H1 (cell line): ENCODE measurements at regions not wholly inside any gene's neighbourhood (a gene's known extent, or its start where the extent isn't known, plus 50 kb on each side); places are given as distances from the start of the nearest gene placed in this dataset.

Source experiments
- CTCF ChIA-PET: fragments of 300-600 bp; sonication (Branson Sonifier 250); formaldehyde crosslinking; loops from one replicate; lab custom pipeline; 2021; ENCODE audit not compliant: partially characterized antibody; lab: Charles Lee
- POLR2A ChIA-PET: fragments of 300-600 bp; sonication (Branson Sonifier 250); formaldehyde crosslinking; loops from one replicate; lab custom pipeline; 2021; ENCODE audit warnings: inconsistent platforms; ENCODE audit not compliant: partially characterized antibody; lab: Charles Lee
- DNase-seq, 2 experiments: peaks; one replicate each; pipeline versions ENCODE4 v3.0.0 to v3.0.0-alpha.2; 2010 to 2022; ENCODE audit warnings: low spot score in 2 of 2, low read depth in 1 of 2, mixed read lengths in 1 of 2
- FAIRE-seq: peaks from 2 replicates; lab custom pipeline; 2011; peaks lifted over from hg19 to GRCh38; lab: Jason Lieb, UNC
- H2AFZ ChIP-seq: 2 replicates; pipeline ENCODE4 v1.8.1; 2012; ENCODE audit warnings: low read length, inconsistent platforms
- H2AK5ac ChIP-seq: 2 replicates; pipeline ENCODE4 v1.6.1; 2013; ENCODE audit warnings: low read depth, low read length
- H2BK120ac ChIP-seq: replicated peaks from 2 replicates; pipeline ENCODE3; 2013; ENCODE audit warnings: low read depth, low read length, inconsistent platforms
- H2BK12ac ChIP-seq: 2 replicates; pipeline ENCODE4 v1.6.1; 2013; ENCODE audit warnings: low read depth, low read length
- H2BK15ac ChIP-seq: 2 replicates; pipeline ENCODE4 v1.6.1; 2013; ENCODE audit warnings: low read length
- H2BK20ac ChIP-seq: 2 replicates; pipeline ENCODE4 v1.6.1; 2013; ENCODE audit warnings: low read length
- H2BK5ac ChIP-seq: 2 replicates; pipeline ENCODE4 v1.6.1; 2013; ENCODE audit warnings: low read depth, low read length
- H3K14ac ChIP-seq: 2 replicates; pipeline ENCODE4 v1.6.1; 2013; ENCODE audit warnings: inconsistent platforms; ENCODE audit not compliant: insufficient read length
- H3K18ac ChIP-seq: 2 replicates; pipeline ENCODE4 v1.6.1; 2013; ENCODE audit warnings: low read length; ENCODE audit errors: extremely low read depth
- H3K23ac ChIP-seq: 2 replicates; pipeline ENCODE4 v1.6.1; 2013; ENCODE audit warnings: inconsistent platforms; ENCODE audit not compliant: insufficient read length
- H3K23me2 ChIP-seq: 2 replicates; pipeline ENCODE4 v1.6.1; 2013; ENCODE audit warnings: low read depth, low read length
- H3K27ac ChIP-seq: 2 replicates; pipeline ENCODE4 v1.6.1; 2011; ENCODE audit warnings: low read depth, low read length, inconsistent platforms
- H3K27me3 ChIP-seq, 4 experiments: replicated peaks in 1 of 4; 1 replicate in 1 of 4; 2 replicates in 3 of 4; pipeline versions ENCODE4 v1.6.1 to v1.8.1; 2011 to 2013; ENCODE audit warnings: low read length in 3 of 4, mild to moderate bottlenecking in 3 of 4, inconsistent platforms in 2 of 4, mixed read lengths in 2 of 4, moderate library complexity in 1 of 4; ENCODE audit not compliant: control insufficient read depth in 3 of 4, insufficient read depth in 3 of 4; ENCODE audit errors: extremely low read depth in 1 of 4
- H3K36me3 ChIP-seq, 4 experiments: 2 replicates each; pipeline versions ENCODE4 v1.6.1 to v1.8.1; 2011 to 2013; ENCODE audit warnings: mild to moderate bottlenecking in 4 of 4, low read length in 3 of 4, moderate library complexity in 2 of 4, control low read depth in 1 of 4, inconsistent platforms in 1 of 4; ENCODE audit not compliant: insufficient read depth in 4 of 4, control insufficient read depth in 2 of 4
- H3K4ac ChIP-seq: replicated peaks from 2 replicates; pipeline ENCODE3; 2013; ENCODE audit warnings: low read length, low read depth, mixed read lengths, inconsistent platforms; ENCODE audit not compliant: insufficient read length
- H3K4me1 ChIP-seq, 4 experiments: replicated peaks in 1 of 4; 1 replicate in 1 of 4; 2 replicates in 3 of 4; pipeline versions ENCODE4 v1.6.1 to v1.8.1; 2011 to 2013; ENCODE audit warnings: low read length in 3 of 4, inconsistent platforms in 2 of 4, mixed read lengths in 1 of 4; ENCODE audit not compliant: insufficient read depth in 4 of 4, control insufficient read depth in 3 of 4
- H3K4me2 ChIP-seq, 2 experiments: 2 replicates each; pipeline versions ENCODE4 v1.6.1 to v1.8.1; 2011 to 2013; ENCODE audit warnings: low read depth in 2 of 2, low read length in 2 of 2, control low read depth in 1 of 2, inconsistent platforms in 1 of 2, mild to moderate bottlenecking in 1 of 2; ENCODE audit not compliant: insufficient read depth in 1 of 2
- H3K4me3 ChIP-seq, 4 experiments: fragments of 200-600, 300-600 bp in 1 of 4; sonication (generic), shearing (Covaris generic), sonication (Bioruptor Twin) in 1 of 4; 2 replicates each; pipeline versions ENCODE4 v1.5.1 to v1.8.1; 2011 to 2016; ENCODE audit warnings: low read length in 4 of 4, low read depth in 3 of 4, control low read depth in 2 of 4, inconsistent platforms in 2 of 4, mild to moderate bottlenecking in 2 of 4, mixed read lengths in 1 of 4, moderate library complexity in 1 of 4; ENCODE audit not compliant: insufficient read depth in 2 of 4; ENCODE audit errors: extremely low read depth in 1 of 4
- H3K56ac ChIP-seq: replicated peaks from 2 replicates; pipeline ENCODE3; 2013; ENCODE audit warnings: low read depth, mild to moderate bottlenecking, mixed read lengths, low read length, inconsistent platforms; ENCODE audit not compliant: insufficient read length
- H3K79me1 ChIP-seq: 2 replicates; pipeline ENCODE4 v1.6.1; 2013; ENCODE audit warnings: low read depth, low read length, control low read depth
- H3K79me2 ChIP-seq, 2 experiments: 2 replicates each; pipeline versions ENCODE4 v1.6.1 to v1.8.1; 2012 to 2013; ENCODE audit warnings: low read length in 2 of 2, mild to moderate bottlenecking in 2 of 2, inconsistent platforms in 1 of 2; ENCODE audit not compliant: insufficient read depth in 2 of 2, control insufficient read depth in 1 of 2
- H3K9ac ChIP-seq, 4 experiments: replicated peaks in 1 of 4; 1 replicate in 1 of 4; 2 replicates in 3 of 4; pipeline versions ENCODE4 v1.6.1 to v1.8.1; 2011 to 2013; ENCODE audit warnings: low read depth in 3 of 4, low read length in 3 of 4, control low read depth in 2 of 4, mild to moderate bottlenecking in 2 of 4, moderate library complexity in 2 of 4, inconsistent platforms in 1 of 4; ENCODE audit errors: extremely low read depth in 1 of 4
- H3K9me3 ChIP-seq, 2 experiments: 2 replicates each; pipeline versions ENCODE4 v1.6.1 to v1.8.1; 2012 to 2013; ENCODE audit warnings: mild to moderate bottlenecking in 2 of 2, moderate library complexity in 2 of 2, control low read depth in 1 of 2, inconsistent platforms in 1 of 2, low read depth in 1 of 2, low read length in 1 of 2, mixed read lengths in 1 of 2; ENCODE audit not compliant: insufficient read depth in 2 of 2
- H4K20me1 ChIP-seq, 2 experiments: replicated peaks in 1 of 2; 2 replicates each; pipeline versions ENCODE3 to v1.8.1; 2011 to 2013; ENCODE audit warnings: inconsistent platforms in 2 of 2, low read length in 2 of 2, mild to moderate bottlenecking in 1 of 2; ENCODE audit not compliant: insufficient read depth in 2 of 2, control insufficient read depth in 1 of 2
- H4K5ac ChIP-seq: 2 replicates; pipeline ENCODE4 v1.6.1; 2013; ENCODE audit warnings: low read length, low read depth, mixed read lengths, inconsistent platforms; ENCODE audit not compliant: insufficient read length
- H4K8ac ChIP-seq: 2 replicates; pipeline ENCODE4 v1.8.0; 2013; ENCODE audit warnings: mild to moderate bottlenecking, moderate library complexity, low read length, inconsistent platforms; ENCODE audit not compliant: insufficient read depth; ENCODE audit errors: extremely low read depth
- H4K91ac ChIP-seq: replicated peaks from 2 replicates; pipeline ENCODE3; 2013; ENCODE audit warnings: low read length, mixed read lengths, inconsistent platforms; ENCODE audit not compliant: insufficient read length
- ATF3 ChIP-seq: IDR thresholded peaks from 2 replicates; pipeline ENCODE4 v1.6.1; 2011; ENCODE audit warnings: low read depth, mild to moderate bottlenecking, low read length; ENCODE audit not compliant: insufficient read depth
- BACH1 ChIP-seq: IDR thresholded peaks from 2 replicates; pipeline ENCODE4 v1.6.1; 2012; ENCODE audit warnings: low read length, improper control_type of control experiment
- CBX5 ChIP-seq: fragments of 300-800, 300-1000 bp; sonication (generic); IDR thresholded peaks from 2 replicates; pipeline ENCODE4 v1.7.1; 2016; ENCODE audit warnings: antibody characterized with exemption, low read length, low read depth
- CEBPB ChIP-seq: IDR thresholded peaks from 2 replicates; pipeline ENCODE4 v1.6.1; 2012; ENCODE audit warnings: low read depth, low read length
- HDAC2 ChIP-seq, 2 experiments: fragments of 300-600 bp in 1 of 2; sonication (generic) in 1 of 2; IDR thresholded peaks; 2 replicates each; pipeline ENCODE4 v1.6.1; 2011 to 2012; ENCODE audit warnings: low read depth in 2 of 2, low read length in 2 of 2, mild to moderate bottlenecking in 2 of 2, moderate library complexity in 2 of 2, borderline replicate concordance in 1 of 2, inconsistent platforms in 1 of 2
- HDAC6 ChIP-seq: IDR thresholded peaks from one replicate; pipeline ENCODE4 v1.7.1; 2012; ENCODE audit warnings: low read depth, mild to moderate bottlenecking, inconsistent platforms, low read length, moderate library complexity
- MAX ChIP-seq: IDR thresholded peaks from 2 replicates; pipeline ENCODE4 v1.6.1; 2012; ENCODE audit warnings: inconsistent platforms
- NRF1 ChIP-seq: IDR thresholded peaks from 2 replicates; pipeline ENCODE4 v1.6.1; 2011; ENCODE audit warnings: mild to moderate bottlenecking, low read depth, low read length, improper control_type of control experiment
- POLR2AphosphoS5 ChIP-seq: IDR thresholded peaks from 2 replicates; pipeline ENCODE4 v1.6.1; 2011; ENCODE audit warnings: low read depth, low read length
- SIRT6 ChIP-seq: IDR thresholded peaks from one replicate; pipeline ENCODE4 v1.7.1; 2012; ENCODE audit warnings: low read length, inconsistent platforms
- SP2 ChIP-seq: IDR thresholded peaks from 2 replicates; pipeline ENCODE4 v1.6.1; 2012; ENCODE audit warnings: mild to moderate bottlenecking, low read length, inconsistent platforms
- SP4 ChIP-seq: IDR thresholded peaks from 2 replicates; pipeline ENCODE4 v1.6.1; 2012; ENCODE audit warnings: low read length, inconsistent platforms
- SUZ12 ChIP-seq: fragments of 200-600 bp; sonication (generic); IDR thresholded peaks from 2 replicates; pipeline ENCODE4 v1.6.1; 2012; ENCODE audit warnings: mild to moderate bottlenecking, inconsistent platforms, low read length, moderate library complexity, mixed read lengths
- TAF1 ChIP-seq: IDR thresholded peaks from 2 replicates; pipeline ENCODE4 v1.6.1; 2011; ENCODE audit warnings: mild to moderate bottlenecking, low read depth, low read length
- TBP ChIP-seq: IDR thresholded peaks from 2 replicates; pipeline ENCODE4 v1.6.1; 2011; ENCODE audit warnings: low read depth, low read length, improper control_type of control experiment
- YY1 ChIP-seq: IDR thresholded peaks from 2 replicates; pipeline ENCODE4 v1.6.1; 2011; ENCODE audit warnings: low read depth, mild to moderate bottlenecking, low read length
- WGBS, 2 experiments: shearing (Covaris generic) in 1 of 2; methylation state at CpG; one replicate each; pipeline versions ENCODE4 v1.1.6 to v1.1.7; 2013 to 2015; ENCODE audit warnings: low lambda C conversion rate in 2 of 2, mixed read lengths in 2 of 2, inconsistent platforms in 1 of 2, low coverage in 1 of 2, missing lambda C conversion rate in 1 of 2; ENCODE audit not compliant: insufficient replicate concordance in 2 of 2, insufficient coverage in 1 of 2, insufficient read length in 1 of 2; ENCODE audit errors: extremely low coverage in 1 of 2, missing lambda C conversion rate in 1 of 2; 5-methylcytosine and 5-hydroxymethylcytosine counted together

GRCh38 chr11:133738624-133739023, 106.7 kb downstream of the SPATA19 start:
- H3K27ac ChIP-seq = no peak overlapping the region
- FAIRE-seq (no peak), DNase-seq (no peak)
- no peaks in the 10 kb centered on the region for H3K27me3 ChIP-seq
- no peak overlapping the region for H3K9ac ChIP-seq
- no peak overlapping the region for H2BK120ac ChIP-seq
- peaks cover 0 to 2% of the 10 kb centered on the region in 2 experiments; a peak in 2 of 4 replicates for H3K9me3 ChIP-seq
- H3K79me1 ChIP-seq = no peaks in the 10 kb centered on the region
- no peak overlapping the region for H3K4me2 ChIP-seq
- H3K18ac ChIP-seq = no peak overlapping the region
- H3K4ac ChIP-seq = no peak overlapping the region
- H2BK12ac ChIP-seq = no peak overlapping the region
- H3K56ac ChIP-seq = peak overlapping the region; percentile 28
- CTCF ChIA-PET = no interaction called here
- H3K79me2 ChIP-seq = no peaks in the 10 kb centered on the region
- no peak overlapping the region for H4K5ac ChIP-seq
- H3K36me3 ChIP-seq = no peaks in the 10 kb centered on the region
- peaks cover 10% of the 10 kb centered on the region; the same call in 1 of the 2 replicates for H3K23me2 ChIP-seq
- POLR2A ChIA-PET = no interaction called here
- H2BK15ac ChIP-seq = no peak overlapping the region
- H2BK20ac ChIP-seq = no peak overlapping the region
- H4K8ac ChIP-seq = no peak overlapping the region; the same call in 1 of the 2 replicates
- H3K4me1 ChIP-seq = peaks cover 0 to 3% (median 0%) of the 10 kb centered on the region in 4 experiments; a peak in 1 of 7 replicates
- no peak overlapping the region for H3K4me3 ChIP-seq
- no peak overlapping the region for H2AK5ac ChIP-seq
- no peak overlapping the region for H4K91ac ChIP-seq
- 83% methylated on average over 1 of the region's 1 CpG; no CpG with 5 or more reads in 1 of the 2 experiments for WGBS, 2 experiments
- H3K14ac ChIP-seq = no peak overlapping the region
- no peak overlapping the region for H3K23ac ChIP-seq
- no peaks in the 10 kb centered on the region for H4K20me1 ChIP-seq
- H2BK5ac ChIP-seq = no peak overlapping the region
- H2AFZ ChIP-seq = no peak overlapping the region
- no peak for TF ChIP-seq CEBPB
- no peak for TF ChIP-seq CBX5
- no peak for TF ChIP-seq SUZ12
- TF ChIP-seq ATF3 = no peak
- no peak for TF ChIP-seq HDAC2 (IDR thresholded peaks at IDR 0.05; ENCODE audit: borderline replicate concordance in 1 of 2, low read depth in 2 of 2, low read length in 2 of 2)
- TF ChIP-seq SIRT6 = no peak
- TF ChIP-seq YY1 = no peak
- no peak for TF ChIP-seq TAF1
- TF ChIP-seq SP4 = no peak
- no peak for TF ChIP-seq BACH1
- no peak for TF ChIP-seq MAX
- no peak for TF ChIP-seq SP2
- TF ChIP-seq POLR2AphosphoS5 = no peak
- TF ChIP-seq NRF1 = no peak
- no peak for TF ChIP-seq HDAC6
- no peak for TF ChIP-seq TBP
